Spleen (tissue), 11 donors: ENCODE measurements at regions not wholly inside any gene's neighbourhood (a gene's known extent, or its start where the extent isn't known, plus 50 kb on each side); places are given as distances from the start of the nearest gene placed in this dataset.

Experiments used
- DNase-seq: peaks from one replicate; pipeline ENCODE4 v3.0.0-alpha.2; 2020
- H3K27ac ChIP-seq, 8 donors: fragments of 200-600 bp; sonication (generic) in 7 of 8; 1 replicate in 4 of 8; 2 replicates in 4 of 8; pipeline versions ENCODE4 v1.5.0 to v1.8.0; 2016 to 2021; ENCODE audit warnings: inconsistent platforms in 4 of 8, mild to moderate bottlenecking in 4 of 8, moderate library complexity in 1 of 8
- H3K27me3 ChIP-seq, 7 donors: fragments of 200-600 bp; sonication (generic) in 6 of 7; replicated peaks in 1 of 7; 1 replicate in 4 of 7; 2 replicates in 3 of 7; pipeline versions ENCODE4 v1.5.0 to v1.8.0; 2016 to 2021; ENCODE audit warnings: inconsistent platforms in 3 of 7, mild to moderate bottlenecking in 1 of 7
- H3K36me3 ChIP-seq, 6 donors: fragments of 200-600 bp; sonication (generic) in 5 of 6; 1 replicate in 4 of 6; 2 replicates in 2 of 6; pipeline versions ENCODE4 v1.5.0 to v1.8.0; 2016 to 2021; ENCODE audit warnings: inconsistent platforms in 2 of 6
- H3K4me1 ChIP-seq, 6 donors: fragments of 200-600 bp; sonication (generic) in 5 of 6; 1 replicate in 3 of 6; 2 replicates in 3 of 6; pipeline versions ENCODE4 v1.5.0 to v1.8.0; 2016 to 2021; ENCODE audit warnings: inconsistent platforms in 3 of 6
- H3K4me3 ChIP-seq, 8 donors: fragments of 200-600 bp; sonication (generic) in 7 of 8; 1 replicate in 4 of 8; 2 replicates in 4 of 8; pipeline versions ENCODE4 v1.5.0 to v1.8.0; 2016 to 2021; ENCODE audit warnings: inconsistent platforms in 4 of 8, mild to moderate bottlenecking in 4 of 8, moderate library complexity in 2 of 8
- H3K9me3 ChIP-seq, 8 donors: fragments of 200-600 bp; sonication (generic) in 7 of 8; 1 replicate in 4 of 8; 2 replicates in 4 of 8; pipeline versions ENCODE4 v1.5.0 to v1.8.0; 2016 to 2021; ENCODE audit warnings: inconsistent platforms in 4 of 8
- CTCF ChIP-seq, 11 experiments: fragments of 200-600 bp in 7 of 11; fragments of 450-650 bp in 4 of 11; sonication (generic) in 4 of 11; IDR thresholded peaks in 8 of 11; conservative IDR thresholded peaks in 3 of 11; 1 replicate in 7 of 11; 2 replicates in 4 of 11; pipeline versions ENCODE4 v1.4.0 to v1.8.0; 2016 to 2021; ENCODE audit warnings: antibody characterized with exemption in 11 of 11, inconsistent platforms in 4 of 11, mild to moderate bottlenecking in 1 of 11
- POLR2A ChIP-seq, 3 donors: fragments of 450-650 bp; IDR thresholded peaks; one replicate each; pipeline ENCODE4 v1.5.1; 2017; ENCODE audit warnings: antibody characterized with exemption in 3 of 3, mild to moderate bottlenecking in 1 of 3
- POLR2AphosphoS5 ChIP-seq, 3 donors: sonication (generic); formaldehyde crosslinking; IDR thresholded peaks; one replicate each; pipeline ENCODE4 v1.5.1; 2017; ENCODE audit warnings: antibody characterized with exemption in 3 of 3
- WGBS, 5 donors: extraction: QIAGEN DNeasy Blood & Tissue Kit in 3 of 5; methylation state at CpG; one replicate each; pipeline versions ENCODE4 v1.1.5 to v1.1.7; 2013 to 2018; 5-methylcytosine and 5-hydroxymethylcytosine counted together
- intact Hi-C: fragments of 100-400 bp; cut with DNase I; formaldehyde crosslinking; loops from one replicate; pipeline ENCODE4 v1.15.0; 2023; ENCODE audit warnings: low total_unique reads
- donor health status: healthy with polysubstance abuse.
- donor health status: DM: no; HTN: no; CAD: no; lungs with moderate emphysema.
- donor health status: DM: no; HTN: no; CAD: no.
- donor health status: Bipolar disorder and iron deficiency.
- donor health status: healthy.
- donor health status: DM: no; HTN: no; CAD: no.
- donor health status: DM: yes; HTN: yes; CAD: no.

- Histone ChIP-seq H3K27me3 (no peaks in the 10 kb centered on the region), H3K36me3 (no peaks in the 10 kb centered on the region), H3K4me1 (no peaks in the 10 kb centered on the region), H3K27ac (no peak overlapping the region), H3K9me3 (no peaks in the 10 kb centered on the region), H3K4me3 (no peak overlapping the region)
- intact Hi-C loops: no loop called here
- 82 to 93% (median 90%) methylated on average over 3 of the region's 3 CpGs for WGBS, 5 donors
- no peak for DNase-seq
- TF ChIP-seq CTCF (IDR thresholded peaks at IDR 0.05 in 8 of 11, conservative IDR thresholded peaks at IDR 0.05 in 3 of 11): no peak
- TF ChIP-seq POLR2AphosphoS5 (IDR thresholded peaks at IDR 0.05): no peak
- no peak for TF ChIP-seq POLR2A (IDR thresholded peaks at IDR 0.05)
Observed at GRCh38 chr3:103907567-103907966, 1459.1 kb upstream of the ALCAM start.

- WGBS, 5 donors: 88 to 97% (median 91%) methylated on average over 1 of the region's 1 CpG
- H3K4me3 ChIP-seq: no peak overlapping the region
- H3K4me1 ChIP-seq: no peaks in the 10 kb centered on the region
- no peak overlapping the region for H3K27ac ChIP-seq
- intact Hi-C loops: no loop called here
- H3K36me3 ChIP-seq: no peaks in the 10 kb centered on the region
- H3K9me3 ChIP-seq: no peaks in the 10 kb centered on the region
- no peak for DNase-seq
- H3K27me3 ChIP-seq: no peaks in the 10 kb centered on the region
- TF ChIP-seq POLR2A (IDR thresholded peaks at IDR 0.05) (no peak), POLR2AphosphoS5 (IDR thresholded peaks at IDR 0.05) (no peak), CTCF (IDR thresholded peaks at IDR 0.05 in 8 of 11, conservative IDR thresholded peaks at IDR 0.05 in 3 of 11) (no peak)
Observed at GRCh38 chr3:103909395-103909794, 1457.3 kb upstream of the ALCAM start.

- H3K4me1 ChIP-seq: no peaks in the 10 kb centered on the region
- no peak overlapping the region for H3K27ac ChIP-seq
- TF ChIP-seq POLR2AphosphoS5 (IDR thresholded peaks at IDR 0.05) (no peak), POLR2A (IDR thresholded peaks at IDR 0.05) (no peak)
- intact Hi-C loops: no loop called here
- no peak for DNase-seq
- H3K36me3 ChIP-seq: no peaks in the 10 kb centered on the region
- H3K9me3 ChIP-seq: no peaks in the 10 kb centered on the region
- H3K4me3 ChIP-seq: no peak overlapping the region
- no peaks in the 10 kb centered on the region for H3K27me3 ChIP-seq
Observed at GRCh38 chr3:103918336-103918735, 1448.4 kb upstream of the ALCAM start.

- Histone ChIP-seq H3K9me3 (no peaks in the 10 kb centered on the region), H3K36me3 (no peaks in the 10 kb centered on the region), H3K27ac (no peak overlapping the region), H3K4me1 (no peaks in the 10 kb centered on the region), H3K27me3 (no peaks in the 10 kb centered on the region), H3K4me3 (no peak overlapping the region)
- TF ChIP-seq CTCF (IDR thresholded peaks at IDR 0.05 in 8 of 11, conservative IDR thresholded peaks at IDR 0.05 in 3 of 11) (no peak), POLR2A (IDR thresholded peaks at IDR 0.05) (no peak), POLR2AphosphoS5 (IDR thresholded peaks at IDR 0.05) (no peak)
- intact Hi-C loops: no loop called here
- WGBS, 5 donors: 45 to 61% (median 52%) methylated on average over 3 of the region's 3 CpGs
- no peak for DNase-seq
Observed at GRCh38 chr3:103919327-103919726, 1447.4 kb upstream of the ALCAM start.

GRCh38 chr3:103923907-103924306 lies 1442.8 kb upstream of the ALCAM start:
- no peak for DNase-seq
- Histone ChIP-seq H3K36me3 (no peaks in the 10 kb centered on the region), H3K9me3 (no peaks in the 10 kb centered on the region), H3K4me3 (no peak overlapping the region), H3K4me1 (no peaks in the 10 kb centered on the region), H3K27ac (no peak overlapping the region), H3K27me3 (no peaks in the 10 kb centered on the region)
- no peak for TF ChIP-seq POLR2AphosphoS5 (IDR thresholded peaks at IDR 0.05)
- TF ChIP-seq CTCF (IDR thresholded peaks at IDR 0.05 in 8 of 11, conservative IDR thresholded peaks at IDR 0.05 in 3 of 11): no peak
- no peak for TF ChIP-seq POLR2A (IDR thresholded peaks at IDR 0.05)
- intact Hi-C loops: no loop called here
